Endodermal cell (in vitro differentiated cells): ENCODE measurements at regions not wholly inside any gene's neighbourhood (a gene's known extent, or its start where the extent isn't known, plus 50 kb on each side); places are given as distances from the start of the nearest gene placed in this dataset.

Source experiments
- DNase-seq: peaks from one replicate; pipeline ENCODE4 v3.0.0-alpha.2; 2017
- H3K27ac ChIP-seq: 2 replicates; pipeline ENCODE4 v1.5.1; 2013; ENCODE audit warnings: mild to moderate bottlenecking, low read depth, low read length, moderate library complexity
- H3K27me3 ChIP-seq: 2 replicates; pipeline ENCODE4 v1.6.1; 2013; ENCODE audit warnings: mild to moderate bottlenecking, low read length, moderate library complexity; ENCODE audit not compliant: insufficient read depth, control insufficient read depth, poor library complexity, severe bottlenecking
- H3K36me3 ChIP-seq: 2 replicates; pipeline ENCODE4 v1.7.0; 2013; ENCODE audit warnings: mild to moderate bottlenecking, low read length, moderate library complexity; ENCODE audit not compliant: control insufficient read depth, insufficient read depth
- H3K4me1 ChIP-seq: one replicate; pipeline ENCODE4 v1.7.0; 2013; ENCODE audit warnings: low read length; ENCODE audit not compliant: control insufficient read depth, insufficient read depth
- H3K4me3 ChIP-seq: 2 replicates; pipeline ENCODE4 v1.5.1; 2013; ENCODE audit warnings: mild to moderate bottlenecking, low read length, moderate library complexity
- H3K9ac ChIP-seq: 2 replicates; pipeline ENCODE4 v1.6.1; 2013; ENCODE audit warnings: mild to moderate bottlenecking, low read length, moderate library complexity; ENCODE audit not compliant: poor library complexity, severe bottlenecking; ENCODE audit errors: extremely low read depth
- H3K9me3 ChIP-seq: 2 replicates; pipeline ENCODE4 v1.6.1; 2013; ENCODE audit warnings: mild to moderate bottlenecking, low read length, moderate library complexity; ENCODE audit not compliant: control insufficient read depth
- H3K27ac Mint-ChIP-seq: 2 replicates; pipeline ENCODE4 v1.8.0; 2020; ENCODE audit warnings: mixed read lengths
- H3K27me3 Mint-ChIP-seq: 2 replicates; pipeline ENCODE4 v1.8.0; 2021; ENCODE audit warnings: mild to moderate bottlenecking, mixed read lengths; ENCODE audit not compliant: insufficient read depth
- H3K36me3 Mint-ChIP-seq: 2 replicates; pipeline ENCODE4 v1.8.0; 2020; ENCODE audit warnings: low read depth, mixed read lengths
- H3K4me1 Mint-ChIP-seq: 2 replicates; pipeline ENCODE4 v1.8.0; 2020; ENCODE audit warnings: mixed read lengths
- H3K4me3 Mint-ChIP-seq: 2 replicates; pipeline ENCODE4 v1.8.0; 2020; ENCODE audit warnings: mild to moderate bottlenecking, moderate library complexity, mixed read lengths
- H3K9me3 Mint-ChIP-seq: 2 replicates; pipeline ENCODE4 v1.8.0; 2020; ENCODE audit warnings: mild to moderate bottlenecking, mixed read lengths
- WGBS, 2 experiments: methylation state at CpG; one replicate each; pipeline versions ENCODE4 v1.1.5 to v1.1.7; 2013; ENCODE audit warnings: missing lambda C conversion rate in 2 of 2, mixed read lengths in 1 of 2; ENCODE audit not compliant: insufficient coverage in 1 of 2, insufficient read length in 1 of 2; 5-methylcytosine and 5-hydroxymethylcytosine counted together
- TF ChIP-seq, protein P1 (sequence below): fragments of 200-600 bp; sonication (generic); conservative IDR thresholded peaks from 2 replicates; pipeline ENCODE4 v1.5.0; 2021; ENCODE audit warnings: antibody characterized with exemption, mild to moderate bottlenecking

DNA sequence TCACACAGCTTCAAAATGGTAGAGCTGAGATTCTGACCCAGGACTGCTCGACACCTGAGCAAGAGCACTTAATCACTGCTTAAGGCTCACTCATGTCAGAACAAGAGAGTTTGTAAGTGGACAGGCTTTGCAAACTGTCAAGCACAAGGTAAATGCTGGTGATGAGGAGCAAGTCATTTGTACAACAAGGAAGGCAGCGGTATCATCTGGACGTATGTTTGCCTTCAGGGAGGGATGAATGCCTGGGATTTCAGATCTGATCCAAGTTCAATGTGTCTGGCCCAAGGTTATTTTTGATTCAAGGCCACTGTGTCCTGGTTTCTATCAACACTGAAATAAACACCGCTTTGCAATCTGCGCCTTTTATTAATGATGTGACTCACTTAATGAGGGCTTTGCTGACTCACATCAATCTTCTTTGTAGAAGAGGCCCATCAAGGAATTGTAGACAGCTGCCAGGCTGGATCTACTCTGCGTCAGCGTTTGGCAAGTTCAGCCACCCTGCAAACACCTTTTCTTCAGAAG is 174.4 kb upstream of the HS3ST3A1 start:
- H3K27me3 Mint-ChIP-seq: no peaks in the 10 kb centered on the region
- H3K4me3 ChIP-seq: no peak overlapping the region
- peaks cover 1% of the 10 kb centered on the region for H3K36me3 Mint-ChIP-seq
- no peak overlapping the region for H3K27ac ChIP-seq
- 93 to 97% methylated on average over 5 to 7 of the region's 7 CpGs for WGBS, 2 experiments
- no peak overlapping the region for H3K27ac Mint-ChIP-seq
- no peaks in the 10 kb centered on the region for H3K4me1 ChIP-seq
- H3K9me3 ChIP-seq: peaks cover 37% of the 10 kb centered on the region
- H3K27me3 ChIP-seq: no peaks in the 10 kb centered on the region
- no peak overlapping the region for H3K9ac ChIP-seq
- no peaks in the 10 kb centered on the region for H3K36me3 ChIP-seq
- no peaks in the 10 kb centered on the region for H3K4me1 Mint-ChIP-seq
- TF ChIP-seq, protein P1, sequence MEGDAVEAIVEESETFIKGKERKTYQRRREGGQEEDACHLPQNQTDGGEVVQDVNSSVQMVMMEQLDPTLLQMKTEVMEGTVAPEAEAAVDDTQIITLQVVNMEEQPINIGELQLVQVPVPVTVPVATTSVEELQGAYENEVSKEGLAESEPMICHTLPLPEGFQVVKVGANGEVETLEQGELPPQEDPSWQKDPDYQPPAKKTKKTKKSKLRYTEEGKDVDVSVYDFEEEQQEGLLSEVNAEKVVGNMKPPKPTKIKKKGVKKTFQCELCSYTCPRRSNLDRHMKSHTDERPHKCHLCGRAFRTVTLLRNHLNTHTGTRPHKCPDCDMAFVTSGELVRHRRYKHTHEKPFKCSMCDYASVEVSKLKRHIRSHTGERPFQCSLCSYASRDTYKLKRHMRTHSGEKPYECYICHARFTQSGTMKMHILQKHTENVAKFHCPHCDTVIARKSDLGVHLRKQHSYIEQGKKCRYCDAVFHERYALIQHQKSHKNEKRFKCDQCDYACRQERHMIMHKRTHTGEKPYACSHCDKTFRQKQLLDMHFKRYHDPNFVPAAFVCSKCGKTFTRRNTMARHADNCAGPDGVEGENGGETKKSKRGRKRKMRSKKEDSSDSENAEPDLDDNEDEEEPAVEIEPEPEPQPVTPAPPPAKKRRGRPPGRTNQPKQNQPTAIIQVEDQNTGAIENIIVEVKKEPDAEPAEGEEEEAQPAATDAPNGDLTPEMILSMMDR: no peak
- H3K4me3 Mint-ChIP-seq: no peak overlapping the region
- no peak for DNase-seq
- H3K9me3 Mint-ChIP-seq: peaks cover 31% of the 10 kb centered on the region

DNA sequence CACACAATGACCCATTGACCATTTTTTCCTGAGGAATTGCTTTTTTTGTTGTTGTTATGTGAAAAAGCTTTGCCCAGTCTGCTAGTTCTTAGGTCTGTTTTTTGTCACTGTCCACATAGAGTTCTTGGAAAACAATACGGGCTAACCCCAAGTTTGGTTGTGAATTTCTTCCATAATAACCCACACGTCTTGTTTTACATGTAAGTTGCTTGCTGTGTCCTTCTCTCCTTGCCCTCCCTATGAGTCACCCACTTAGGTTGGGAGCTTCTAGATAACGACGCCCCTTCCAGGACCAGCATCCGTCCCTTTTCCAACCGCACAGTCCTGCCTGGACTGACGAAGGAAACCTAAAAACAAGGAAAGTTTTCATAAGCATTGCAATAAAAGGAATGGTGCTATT is 175.3 kb upstream of the HS3ST3A1 start:
- WGBS, 2 experiments: 95% methylated on average over 7 of the region's 7 CpGs; no CpG with 5 or more reads in 1 of the 2 experiments
- Histone ChIP-seq H3K4me3 (no peak overlapping the region), H3K27me3 (no peaks in the 10 kb centered on the region), H3K36me3 (no peaks in the 10 kb centered on the region), H3K4me1 (no peaks in the 10 kb centered on the region), H3K9ac (no peak overlapping the region), H3K27ac (no peak overlapping the region), H3K9me3 (peaks cover 32% of the 10 kb centered on the region)
- DNase-seq: no peak
- H3K27ac Mint-ChIP-seq: no peak overlapping the region
- H3K27me3 Mint-ChIP-seq: no peaks in the 10 kb centered on the region
- peaks cover 1% of the 10 kb centered on the region for H3K36me3 Mint-ChIP-seq
- TF ChIP-seq, protein P1: no peak
- no peaks in the 10 kb centered on the region for H3K4me1 Mint-ChIP-seq
- no peak overlapping the region for H3K4me3 Mint-ChIP-seq
- peaks cover 22% of the 10 kb centered on the region for H3K9me3 Mint-ChIP-seq

DNA sequence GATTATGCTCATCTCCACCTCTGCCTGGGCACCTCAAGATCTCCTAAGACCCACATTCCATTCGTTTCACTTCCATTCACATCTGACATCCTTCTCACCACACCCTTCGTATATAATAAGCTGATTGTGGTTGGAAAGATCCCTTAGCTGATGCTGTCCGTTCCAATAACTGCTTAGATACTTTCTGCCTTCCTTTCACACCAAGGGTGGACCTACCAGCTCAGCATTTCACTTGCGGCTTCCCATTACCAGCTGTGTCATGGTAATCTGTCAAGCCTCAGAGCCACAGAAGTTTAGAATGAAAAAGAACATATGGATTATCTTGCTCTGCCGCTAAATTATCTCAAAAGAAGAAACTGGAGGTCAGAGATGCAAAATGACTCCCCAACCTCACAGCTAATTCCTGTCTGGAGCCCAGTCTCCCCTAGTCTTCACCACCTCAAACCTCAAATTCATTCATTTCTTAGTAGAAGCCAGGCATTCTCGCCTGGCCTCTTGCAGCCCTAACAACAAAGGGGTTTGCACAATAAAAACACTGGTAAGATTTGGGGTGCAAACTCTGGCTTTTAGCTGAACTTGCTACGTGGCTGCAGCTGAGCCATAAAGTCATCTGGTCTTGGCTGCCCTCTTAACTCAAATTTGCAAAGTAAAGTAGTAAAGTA is 182.8 kb upstream of the HS3ST3A1 start:
- H3K27me3 ChIP-seq: no peaks in the 10 kb centered on the region
- H3K36me3 ChIP-seq: no peaks in the 10 kb centered on the region
- WGBS, 2 experiments: 89 to 93% methylated on average over 3 to 7 of the region's 7 CpGs
- no peak overlapping the region for H3K27ac Mint-ChIP-seq
- no peak for DNase-seq
- peaks cover 1% of the 10 kb centered on the region for H3K36me3 Mint-ChIP-seq
- no peak overlapping the region for H3K9ac ChIP-seq
- no peaks in the 10 kb centered on the region for H3K27me3 Mint-ChIP-seq
- peaks cover 6% of the 10 kb centered on the region for H3K9me3 Mint-ChIP-seq
- H3K27ac ChIP-seq: no peak overlapping the region
- H3K9me3 ChIP-seq: peaks cover 16% of the 10 kb centered on the region
- no peak overlapping the region for H3K4me3 ChIP-seq
- H3K4me1 Mint-ChIP-seq: peaks cover 4% of the 10 kb centered on the region
- TF ChIP-seq, protein P1: no peak
- H3K4me1 ChIP-seq: no peaks in the 10 kb centered on the region
- H3K4me3 Mint-ChIP-seq: no peak overlapping the region
